ENCODE measurements at regions not wholly inside any gene's neighbourhood (a gene's known extent, or its start where the extent isn't known, plus 50 kb on each side); places are given as distances from the start of the nearest gene placed in this dataset.

DNA sequence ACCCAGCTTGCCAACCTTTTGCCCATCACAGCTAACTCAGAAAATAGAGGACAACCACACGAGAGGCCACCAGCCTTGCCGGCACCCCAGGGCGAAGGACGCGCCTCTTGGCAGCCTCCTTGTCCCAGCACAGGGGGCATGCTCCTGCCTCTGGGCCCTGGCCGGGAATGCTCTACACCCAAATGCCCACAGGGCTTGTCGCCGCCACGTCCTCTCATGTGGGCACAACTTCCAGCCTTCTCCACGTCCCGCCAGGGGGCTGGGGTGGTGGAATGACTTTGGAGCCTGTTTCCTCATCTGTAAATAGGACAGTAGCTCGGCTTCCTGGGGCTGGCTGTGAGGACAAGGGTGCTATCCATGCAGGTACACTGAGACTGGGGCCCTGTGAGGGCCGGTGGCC, 152.4 kb upstream of the MLN start:
- ATAC-seq (no peak), DNase-seq (ENCODE audit: low spot score) (no peak)
- Mint-ChIP-seq H3K9me3 (no peaks in the 10 kb centered on the region), H3K27ac (no peak overlapping the region), H3K27me3 (ENCODE audit: low read depth) (peaks cover 12% of the 10 kb centered on the region), H3K4me1 (peaks cover 33% of the 10 kb centered on the region), H3K4me3 (no peak overlapping the region), H3K36me3 (no peaks in the 10 kb centered on the region)
- POLR2A ChIA-PET = no interaction called here
- TF ChIP-seq, protein P1, sequence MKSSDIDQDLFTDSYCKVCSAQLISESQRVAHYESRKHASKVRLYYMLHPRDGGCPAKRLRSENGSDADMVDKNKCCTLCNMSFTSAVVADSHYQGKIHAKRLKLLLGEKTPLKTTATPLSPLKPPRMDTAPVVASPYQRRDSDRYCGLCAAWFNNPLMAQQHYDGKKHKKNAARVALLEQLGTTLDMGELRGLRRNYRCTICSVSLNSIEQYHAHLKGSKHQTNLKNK (CRISPR knock-in tag; IDR thresholded peaks at IDR 0.05) = no peak
- no peak for TF ChIP-seq NR2C2 (CRISPR knock-in tag; IDR thresholded peaks at IDR 0.05)
- no peak for TF ChIP-seq FOXJ3 (CRISPR knock-in tag; IDR thresholded peaks at IDR 0.05; ENCODE audit: borderline replicate concordance)
- no peak for TF ChIP-seq SOX15 (CRISPR knock-in tag; IDR thresholded peaks at IDR 0.05)
- TF ChIP-seq ATF1 (CRISPR knock-in tag; IDR thresholded peaks at IDR 0.05) = no peak
- CTCF ChIA-PET = interaction anchor here (0.5 to 1.8 kb wide), 4 partner anchors 9 to 185 kb away, joined by 3 to 6 read pairs (median 4); no protein-coding TSS in a partner anchor

DNA sequence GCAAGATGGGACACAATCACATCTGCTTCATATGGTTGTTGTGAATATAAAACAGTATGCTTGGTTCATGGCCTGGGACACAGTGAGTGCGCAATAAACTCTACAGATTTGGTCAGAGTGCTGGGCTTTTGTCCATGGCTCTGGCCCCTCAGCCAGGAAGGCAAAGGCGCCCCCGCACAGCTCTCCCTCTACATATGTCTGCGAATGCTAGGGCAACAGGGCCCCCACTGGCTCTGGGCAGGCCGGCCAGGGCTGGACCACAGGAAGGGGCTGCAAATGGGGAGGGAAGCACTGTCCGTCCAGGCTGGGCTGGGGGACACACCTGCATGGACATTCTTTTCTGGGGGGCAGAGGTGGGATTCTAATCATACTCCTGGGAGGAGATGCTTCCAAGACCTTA, 151.8 kb upstream of the MLN start:
- Mint-ChIP-seq H3K27ac (no peak overlapping the region), H3K9me3 (no peaks in the 10 kb centered on the region), H3K36me3 (no peaks in the 10 kb centered on the region), H3K4me3 (no peak overlapping the region), H3K4me1 (peaks cover 40% of the 10 kb centered on the region), H3K27me3 (ENCODE audit: low read depth) (peaks cover 12% of the 10 kb centered on the region)
- CTCF ChIA-PET = interaction anchor here (1.2 to 1.8 kb wide), 2 partner anchors 104 to 184 kb away, joined by 3 to 6 read pairs; no protein-coding TSS in a partner anchor
- TF ChIP-seq, protein P2, sequence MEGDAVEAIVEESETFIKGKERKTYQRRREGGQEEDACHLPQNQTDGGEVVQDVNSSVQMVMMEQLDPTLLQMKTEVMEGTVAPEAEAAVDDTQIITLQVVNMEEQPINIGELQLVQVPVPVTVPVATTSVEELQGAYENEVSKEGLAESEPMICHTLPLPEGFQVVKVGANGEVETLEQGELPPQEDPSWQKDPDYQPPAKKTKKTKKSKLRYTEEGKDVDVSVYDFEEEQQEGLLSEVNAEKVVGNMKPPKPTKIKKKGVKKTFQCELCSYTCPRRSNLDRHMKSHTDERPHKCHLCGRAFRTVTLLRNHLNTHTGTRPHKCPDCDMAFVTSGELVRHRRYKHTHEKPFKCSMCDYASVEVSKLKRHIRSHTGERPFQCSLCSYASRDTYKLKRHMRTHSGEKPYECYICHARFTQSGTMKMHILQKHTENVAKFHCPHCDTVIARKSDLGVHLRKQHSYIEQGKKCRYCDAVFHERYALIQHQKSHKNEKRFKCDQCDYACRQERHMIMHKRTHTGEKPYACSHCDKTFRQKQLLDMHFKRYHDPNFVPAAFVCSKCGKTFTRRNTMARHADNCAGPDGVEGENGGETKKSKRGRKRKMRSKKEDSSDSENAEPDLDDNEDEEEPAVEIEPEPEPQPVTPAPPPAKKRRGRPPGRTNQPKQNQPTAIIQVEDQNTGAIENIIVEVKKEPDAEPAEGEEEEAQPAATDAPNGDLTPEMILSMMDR (IDR thresholded peaks at IDR 0.05) = no peak
- no peak for TF ChIP-seq EMX1 (CRISPR knock-in tag; IDR thresholded peaks at IDR 0.05)
- TF ChIP-seq KAT7 (CRISPR knock-in tag; IDR thresholded peaks at IDR 0.05; ENCODE audit: borderline replicate concordance) = no peak
- no peak for TF ChIP-seq GTF2I (CRISPR knock-in tag; conservative IDR thresholded peaks at IDR 0.05)
- TF ChIP-seq TP53 (CRISPR knock-in tag; IDR thresholded peaks at IDR 0.05) = no peak
- no peak for TF ChIP-seq ELF4 (CRISPR knock-in tag; IDR thresholded peaks at IDR 0.05; ENCODE audit: low read depth)
- TF ChIP-seq JAZF1 (CRISPR knock-in tag; IDR thresholded peaks at IDR 0.05) = no peak
- TF ChIP-seq ZNF263 (CRISPR knock-in tag; IDR thresholded peaks at IDR 0.05; ENCODE audit: low read depth) = no peak
- TF ChIP-seq MYBL2 (CRISPR knock-in tag; IDR thresholded peaks at IDR 0.05) = no peak
- TF ChIP-seq, protein P3, sequence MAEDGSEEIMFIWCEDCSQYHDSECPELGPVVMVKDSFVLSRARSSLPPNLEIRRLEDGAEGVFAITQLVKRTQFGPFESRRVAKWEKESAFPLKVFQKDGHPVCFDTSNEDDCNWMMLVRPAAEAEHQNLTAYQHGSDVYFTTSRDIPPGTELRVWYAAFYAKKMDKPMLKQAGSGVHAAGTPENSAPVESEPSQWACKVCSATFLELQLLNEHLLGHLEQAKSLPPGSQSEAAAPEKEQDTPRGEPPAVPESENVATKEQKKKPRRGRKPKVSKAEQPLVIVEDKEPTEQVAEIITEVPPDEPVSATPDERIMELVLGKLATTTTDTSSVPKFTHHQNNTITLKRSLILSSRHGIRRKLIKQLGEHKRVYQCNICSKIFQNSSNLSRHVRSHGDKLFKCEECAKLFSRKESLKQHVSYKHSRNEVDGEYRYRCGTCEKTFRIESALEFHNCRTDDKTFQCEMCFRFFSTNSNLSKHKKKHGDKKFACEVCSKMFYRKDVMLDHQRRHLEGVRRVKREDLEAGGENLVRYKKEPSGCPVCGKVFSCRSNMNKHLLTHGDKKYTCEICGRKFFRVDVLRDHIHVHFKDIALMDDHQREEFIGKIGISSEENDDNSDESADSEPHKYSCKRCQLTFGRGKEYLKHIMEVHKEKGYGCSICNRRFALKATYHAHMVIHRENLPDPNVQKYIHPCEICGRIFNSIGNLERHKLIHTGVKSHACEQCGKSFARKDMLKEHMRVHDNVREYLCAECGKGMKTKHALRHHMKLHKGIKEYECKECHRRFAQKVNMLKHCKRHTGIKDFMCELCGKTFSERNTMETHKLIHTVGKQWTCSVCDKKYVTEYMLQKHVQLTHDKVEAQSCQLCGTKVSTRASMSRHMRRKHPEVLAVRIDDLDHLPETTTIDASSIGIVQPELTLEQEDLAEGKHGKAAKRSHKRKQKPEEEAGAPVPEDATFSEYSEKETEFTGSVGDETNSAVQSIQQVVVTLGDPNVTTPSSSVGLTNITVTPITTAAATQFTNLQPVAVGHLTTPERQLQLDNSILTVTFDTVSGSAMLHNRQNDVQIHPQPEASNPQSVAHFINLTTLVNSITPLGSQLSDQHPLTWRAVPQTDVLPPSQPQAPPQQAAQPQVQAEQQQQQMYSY (CRISPR knock-in tag; IDR thresholded peaks at IDR 0.05) = no peak
- no peak for TF ChIP-seq TCF7 (CRISPR knock-in tag; IDR thresholded peaks at IDR 0.05; ENCODE audit: low read depth)
- no peak for TF ChIP-seq TEAD4 (CRISPR knock-in tag; IDR thresholded peaks at IDR 0.05)
- TF ChIP-seq ZNF219 (CRISPR knock-in tag; IDR thresholded peaks at IDR 0.05; ENCODE audit: borderline replicate concordance) = no peak
- DNase-seq (ENCODE audit: low spot score) = no peak
- POLR2A ChIA-PET = no interaction called here
- no peak for ATAC-seq

DNA sequence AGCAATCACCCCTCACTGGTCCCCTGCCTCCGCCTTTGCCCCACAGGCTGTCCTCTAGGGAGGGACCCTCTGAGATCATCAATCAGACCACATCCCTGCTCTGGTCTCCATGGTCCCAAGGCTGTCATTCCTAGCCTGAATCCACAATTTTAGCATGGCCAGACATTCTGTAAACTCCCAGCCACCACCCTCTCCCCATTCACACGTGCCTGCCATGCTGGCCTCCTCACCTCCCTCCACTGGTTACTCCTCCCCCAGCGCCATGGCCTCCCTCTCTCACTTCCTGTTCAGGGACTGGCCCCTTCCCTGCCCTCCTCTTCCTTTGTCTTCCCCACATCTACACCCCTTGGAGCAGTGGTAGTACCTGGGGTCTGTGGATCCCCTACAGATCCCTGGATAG, 150.7 kb upstream of the MLN start:
- CTCF ChIA-PET = interaction anchor here (1.2 to 1.8 kb wide), 2 partner anchors 103 to 183 kb away, joined by 3 to 6 read pairs; no protein-coding TSS in a partner anchor
- no peak for DNase-seq (ENCODE audit: low spot score)
- Mint-ChIP-seq H3K4me1 (peaks cover 44% of the 10 kb centered on the region), H3K4me3 (no peak overlapping the region), H3K27ac (no peak overlapping the region; the same call in 1 of the 2 replicates), H3K9me3 (no peaks in the 10 kb centered on the region), H3K36me3 (no peaks in the 10 kb centered on the region), H3K27me3 (ENCODE audit: low read depth) (peaks cover 12% of the 10 kb centered on the region)
- ATAC-seq = peak; percentile 19
- POLR2A ChIA-PET = no interaction called here
- TF ChIP-seq, protein P1 (CRISPR knock-in tag; IDR thresholded peaks at IDR 0.05) = no peak
- TF ChIP-seq, protein P3 (CRISPR knock-in tag; IDR thresholded peaks at IDR 0.05) = 0 out of 2 replicates have a peak, but pooled peaks have one; percentile 12
